HFF-Myc (cell line): ENCODE measurements at regions not wholly inside any gene's neighbourhood (a gene's known extent, or its start where the extent isn't known, plus 50 kb on each side); places are given as distances from the start of the nearest gene placed in this dataset.

ENCODE experiments used
- DNase-seq: peaks from one replicate; pipeline ENCODE4 v3.0.0-alpha.2; 2011; ENCODE audit warnings: low read depth; ENCODE audit errors: extremely low read depth
- H3K4me3 ChIP-seq: replicated peaks from 2 replicates; pipeline ENCODE4 v1.5.1; 2011; ENCODE audit warnings: low read depth, mild to moderate bottlenecking, control low read depth, low read length
- CTCF ChIP-seq: IDR thresholded peaks from 2 replicates; pipeline ENCODE4 v1.5.1; 2012; ENCODE audit warnings: mild to moderate bottlenecking, low read depth, low read length, control low read depth; ENCODE audit errors: missing control alignments

- H3K4me3 ChIP-seq: no peak overlapping the region
- no peak for TF ChIP-seq CTCF
- no peak for DNase-seq
Measured at GRCh38 chr2:139196754-139197153, 416.6 kb upstream of the NXPH2 start.

- TF ChIP-seq CTCF: no peak
- no peak for DNase-seq
- no peak overlapping the region for H3K4me3 ChIP-seq
Measured at GRCh38 chr2:139194546-139194945, 414.4 kb upstream of the NXPH2 start.

- TF ChIP-seq CTCF: no peak
- DNase-seq: no peak
Measured at GRCh38 chr2:139177041-139177440, 396.9 kb upstream of the NXPH2 start.

GRCh38 chr2:139175510-139175909, 395.3 kb upstream of the NXPH2 start:
- DNase-seq: no peak
- TF ChIP-seq CTCF: no peak
- H3K4me3 ChIP-seq: no peak overlapping the region

More at GRCh38 chr2:139177041-139177440, 396.9 kb upstream of the NXPH2 start:
- H3K4me3 ChIP-seq: no peak overlapping the region

GRCh38 chr2:139170406-139170805, 390.2 kb upstream of the NXPH2 start:
- no peak for TF ChIP-seq CTCF
- no peak overlapping the region for H3K4me3 ChIP-seq
- no peak for DNase-seq

GRCh38 chr2:139165601-139166000, 385.4 kb upstream of the NXPH2 start:
- no peak for DNase-seq
- no peak for TF ChIP-seq CTCF
- H3K4me3 ChIP-seq: no peak overlapping the region

- no peak overlapping the region for H3K4me3 ChIP-seq
- no peak for DNase-seq
- TF ChIP-seq CTCF: no peak
Measured at GRCh38 chr2:139165041-139165440, 384.9 kb upstream of the NXPH2 start.
